Activated naive CD4-positive, alpha-beta T cell treated with anti-CD3 and anti-CD28 coated beads for 36 hours (primary cell): ENCODE measurements at regions not wholly inside any gene's neighbourhood (a gene's known extent, or its start where the extent isn't known, plus 50 kb on each side); places are given as distances from the start of the nearest gene placed in this dataset.
"Not testable (repeated sequence)": the region's sequence is repeated elsewhere in the genome, so short reads cannot be mapped to it uniquely, and the experiment has no call there.

ENCODE experiments used
- CTCF ChIA-PET: fragments of 350-600 bp; sonication (Branson Sonifier 250); formaldehyde crosslinking; loops from one replicate; lab custom pipeline; 2021; ENCODE audit warnings: antibody characterized with exemption; lab: Charles Lee
- DNase-seq: peaks from one replicate; pipeline ENCODE4 v3.0.0-alpha.2; 2020
- H3K27ac Mint-ChIP-seq: one replicate; pipeline ENCODE4 v1.8.0; 2021; ENCODE audit warnings: mild to moderate bottlenecking, mixed read lengths
- H3K27me3 Mint-ChIP-seq: one replicate; pipeline ENCODE4 v1.8.0; 2021; ENCODE audit warnings: low read depth, mixed read lengths
- H3K36me3 Mint-ChIP-seq: one replicate; pipeline ENCODE4 v1.8.0; 2021; ENCODE audit warnings: low read depth, mixed read lengths
- H3K4me1 Mint-ChIP-seq: one replicate; pipeline ENCODE4 v1.8.0; 2021; ENCODE audit warnings: low read depth, mixed read lengths
- H3K4me3 Mint-ChIP-seq: one replicate; pipeline ENCODE4 v1.8.0; 2021; ENCODE audit warnings: mild to moderate bottlenecking, moderate library complexity, mixed read lengths
- H3K9me3 Mint-ChIP-seq: one replicate; pipeline ENCODE4 v1.8.0; 2021; ENCODE audit warnings: mixed read lengths
- intact Hi-C: fragments of 100-400 bp; cut with micrococcal nuclease; formaldehyde crosslinking; loops from one replicate; pipeline ENCODE4 v1.15.1; 2023

GRCh38 chr2:147161746-147162145, 683.1 kb upstream of the ACVR2A start:
- Mint-ChIP-seq H3K27ac (no peak overlapping the region), H3K27me3 (peaks cover 8% of the 10 kb centered on the region), H3K36me3 (no peaks in the 10 kb centered on the region), H3K9me3 (no peaks in the 10 kb centered on the region), H3K4me3 (no peak overlapping the region), H3K4me1 (no peaks in the 10 kb centered on the region)
- CTCF ChIA-PET, result no interaction called here
- DNase-seq, result no peak
- intact Hi-C loops, result no loop called here

- no peak for DNase-seq
- Mint-ChIP-seq H3K27me3 (no peaks in the 10 kb centered on the region), H3K9me3 (peaks cover 6% of the 10 kb centered on the region), H3K27ac (no peak overlapping the region), H3K4me1 (no peaks in the 10 kb centered on the region), H3K36me3 (no peaks in the 10 kb centered on the region), H3K4me3 (no peak overlapping the region)
- intact Hi-C loops, result no loop called here
- CTCF ChIA-PET, result no interaction called here
These were observed 687.9 kb upstream of the ACVR2A start for GRCh38 chr2:147156970-147157369.

GRCh38 chr2:147150241-147150635, 694.6 kb upstream of the ACVR2A start:
- Mint-ChIP-seq H3K4me1 (no peaks in the 10 kb centered on the region), H3K27ac (no peak overlapping the region), H3K4me3 (no peak overlapping the region), H3K27me3 (no peaks in the 10 kb centered on the region), H3K9me3 (peaks cover 3% of the 10 kb centered on the region), H3K36me3 (no peaks in the 10 kb centered on the region)
- intact Hi-C loops, result no loop called here
- no peak for DNase-seq
- CTCF ChIA-PET, result interaction anchor here (0.6 kb wide), 1 partner anchor 1239 kb away, joined by 5 read pairs; no protein-coding TSS in a partner anchor

GRCh38 chr2:147149575-147150240, 695.1 kb upstream of the ACVR2A start:
- H3K9me3 Mint-ChIP-seq, result peaks cover 3% of the 10 kb centered on the region
- no peaks in the 10 kb centered on the region for H3K27me3 Mint-ChIP-seq
- H3K4me1 Mint-ChIP-seq, result no peaks in the 10 kb centered on the region
- no peak for DNase-seq
- no peaks in the 10 kb centered on the region for H3K36me3 Mint-ChIP-seq
- intact Hi-C loops, result no loop called here
- no peak overlapping the region for H3K4me3 Mint-ChIP-seq
- CTCF ChIA-PET, result interaction anchor here (0.6 kb wide), 1 partner anchor 1238 kb away, joined by 5 read pairs; no protein-coding TSS in a partner anchor
- no peak overlapping the region for H3K27ac Mint-ChIP-seq

GRCh38 chr2:147147802-147148201, 697.0 kb upstream of the ACVR2A start:
- peaks cover 3% of the 10 kb centered on the region for H3K9me3 Mint-ChIP-seq
- H3K27ac Mint-ChIP-seq, result no peak overlapping the region
- H3K36me3 Mint-ChIP-seq, result no peaks in the 10 kb centered on the region
- H3K4me1 Mint-ChIP-seq, result no peaks in the 10 kb centered on the region
- no peak for DNase-seq
- no peak overlapping the region for H3K4me3 Mint-ChIP-seq
- intact Hi-C loops, result no loop called here
- CTCF ChIA-PET, result no interaction called here
- H3K27me3 Mint-ChIP-seq, result no peaks in the 10 kb centered on the region

- no peak for DNase-seq
- CTCF ChIA-PET, result no interaction called here
- intact Hi-C loops, result no loop called here
These were observed 702.9 kb upstream of the ACVR2A start for GRCh38 chr2:147141930-147142329.

GRCh38 chr2:147139732-147140131, 705.1 kb upstream of the ACVR2A start:
- H3K9me3 Mint-ChIP-seq, DNase-seq, intact Hi-C loops, CTCF ChIA-PET, H3K27ac Mint-ChIP-seq, H3K4me1 Mint-ChIP-seq, H3K27me3 Mint-ChIP-seq, H3K4me3 Mint-ChIP-seq, H3K36me3 Mint-ChIP-seq: not testable (repeated sequence)

More at GRCh38 chr2:147141930-147142329, 702.9 kb upstream of the ACVR2A start:
- Mint-ChIP-seq H3K4me1 (no peaks in the 10 kb centered on the region), H3K4me3 (no peak overlapping the region), H3K27ac (no peak overlapping the region), H3K36me3 (no peaks in the 10 kb centered on the region), H3K9me3 (no peaks in the 10 kb centered on the region), H3K27me3 (peaks cover 5% of the 10 kb centered on the region)

- Mint-ChIP-seq H3K4me3 (no peak overlapping the region), H3K36me3 (no peaks in the 10 kb centered on the region), H3K27me3 (peaks cover 8% of the 10 kb centered on the region), H3K27ac (no peak overlapping the region), H3K4me1 (no peaks in the 10 kb centered on the region), H3K9me3 (no peaks in the 10 kb centered on the region)
- no peak for DNase-seq
- CTCF ChIA-PET, result no interaction called here
- intact Hi-C loops, result no loop called here
These were observed 707.1 kb upstream of the ACVR2A start for GRCh38 chr2:147137711-147138110.

- Mint-ChIP-seq H3K36me3 (no peaks in the 10 kb centered on the region), H3K4me3 (no peak overlapping the region), H3K9me3 (no peaks in the 10 kb centered on the region), H3K27ac (no peak overlapping the region), H3K27me3 (peaks cover 13% of the 10 kb centered on the region), H3K4me1 (no peaks in the 10 kb centered on the region)
- intact Hi-C loops, result no loop called here
- CTCF ChIA-PET, result interaction anchor here (0.7 kb wide), 2 partner anchors 56 to 108 kb away, joined by 3 to 5 read pairs; no protein-coding TSS in a partner anchor
- DNase-seq, result no peak
These were observed 709.5 kb upstream of the ACVR2A start for GRCh38 chr2:147135376-147135775.

GRCh38 chr2:147133286-147133908, 711.4 kb upstream of the ACVR2A start:
- peaks cover 10% of the 10 kb centered on the region for H3K27me3 Mint-ChIP-seq
- H3K27ac Mint-ChIP-seq, result no peak overlapping the region
- H3K4me3 Mint-ChIP-seq, result no peak overlapping the region
- H3K9me3 Mint-ChIP-seq, result no peaks in the 10 kb centered on the region
- H3K4me1 Mint-ChIP-seq, result no peaks in the 10 kb centered on the region
- CTCF ChIA-PET, result no interaction called here
- H3K36me3 Mint-ChIP-seq, result no peaks in the 10 kb centered on the region
- intact Hi-C loops, result no loop called here
- no peak for DNase-seq

GRCh38 chr2:147125145-147125544, 719.7 kb upstream of the ACVR2A start:
- no peaks in the 10 kb centered on the region for H3K4me1 Mint-ChIP-seq
- H3K9me3 Mint-ChIP-seq, result peaks cover 9% of the 10 kb centered on the region
- DNase-seq, result no peak
- intact Hi-C loops, result no loop called here
- H3K27me3 Mint-ChIP-seq, result peaks cover 8% of the 10 kb centered on the region
- CTCF ChIA-PET, result no interaction called here
- no peak overlapping the region for H3K27ac Mint-ChIP-seq
- no peak overlapping the region for H3K4me3 Mint-ChIP-seq
- no peaks in the 10 kb centered on the region for H3K36me3 Mint-ChIP-seq

GRCh38 chr2:147122944-147123343, 721.9 kb upstream of the ACVR2A start:
- CTCF ChIA-PET, result no interaction called here
- DNase-seq, result no peak
- intact Hi-C loops, result no loop called here
- no peak overlapping the region for H3K27ac Mint-ChIP-seq
- H3K4me1 Mint-ChIP-seq, result no peaks in the 10 kb centered on the region
- H3K4me3 Mint-ChIP-seq, result no peak overlapping the region
- peaks cover 9% of the 10 kb centered on the region for H3K9me3 Mint-ChIP-seq
- no peaks in the 10 kb centered on the region for H3K36me3 Mint-ChIP-seq
- H3K27me3 Mint-ChIP-seq, result peaks cover 11% of the 10 kb centered on the region

GRCh38 chr2:147110962-147111361, 733.9 kb upstream of the ACVR2A start:
- Mint-ChIP-seq H3K36me3 (no peaks in the 10 kb centered on the region), H3K4me3 (no peak overlapping the region), H3K9me3 (no peaks in the 10 kb centered on the region), H3K27me3 (peaks cover 5% of the 10 kb centered on the region), H3K4me1 (no peaks in the 10 kb centered on the region), H3K27ac (no peak overlapping the region)
- DNase-seq, result no peak
- CTCF ChIA-PET, result no interaction called here
- intact Hi-C loops, result no loop called here
